ENCODE measurements at regions not wholly inside any gene's neighbourhood (a gene's known extent, or its start where the extent isn't known, plus 50 kb on each side); places are given as distances from the start of the nearest gene placed in this dataset.

DNA sequence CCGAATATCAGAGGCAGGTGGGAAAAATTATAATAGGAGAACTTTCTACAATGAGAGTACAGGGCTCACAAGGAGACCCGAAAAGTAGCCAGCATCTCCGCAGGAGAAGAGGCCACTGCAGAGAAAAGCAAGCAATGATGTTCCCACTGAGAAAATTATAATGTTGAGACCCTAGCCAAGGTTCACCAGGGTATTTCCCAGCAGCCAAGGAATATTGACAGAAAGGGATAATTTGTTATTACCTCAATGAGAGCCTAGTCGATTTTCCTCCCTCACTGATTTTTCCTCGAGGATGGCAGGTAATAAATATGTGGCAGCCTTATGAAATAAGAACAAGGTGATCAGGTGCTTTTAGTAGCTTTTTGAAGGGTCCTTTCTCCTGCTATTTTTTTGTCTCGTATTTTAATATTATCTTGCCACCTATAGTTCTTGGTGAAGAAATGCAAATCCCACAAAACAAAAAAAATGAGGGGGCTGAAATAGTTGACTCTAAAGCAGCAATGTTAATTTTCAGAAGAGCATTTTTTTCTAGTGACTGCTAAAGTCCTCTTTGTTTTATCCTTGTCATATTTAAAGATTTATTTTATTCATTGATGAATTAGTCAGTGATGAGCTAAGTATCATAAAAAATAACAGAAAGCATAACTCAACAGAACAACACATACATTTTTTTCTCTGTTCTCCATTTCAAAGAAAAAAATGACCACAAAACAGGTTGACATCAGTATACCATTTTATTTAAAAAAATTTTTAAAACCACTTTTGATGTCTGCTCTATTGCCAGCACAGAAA, 215.4 kb downstream of the KCNE4 start (continued):
- TF ChIP-seq, protein P1, sequence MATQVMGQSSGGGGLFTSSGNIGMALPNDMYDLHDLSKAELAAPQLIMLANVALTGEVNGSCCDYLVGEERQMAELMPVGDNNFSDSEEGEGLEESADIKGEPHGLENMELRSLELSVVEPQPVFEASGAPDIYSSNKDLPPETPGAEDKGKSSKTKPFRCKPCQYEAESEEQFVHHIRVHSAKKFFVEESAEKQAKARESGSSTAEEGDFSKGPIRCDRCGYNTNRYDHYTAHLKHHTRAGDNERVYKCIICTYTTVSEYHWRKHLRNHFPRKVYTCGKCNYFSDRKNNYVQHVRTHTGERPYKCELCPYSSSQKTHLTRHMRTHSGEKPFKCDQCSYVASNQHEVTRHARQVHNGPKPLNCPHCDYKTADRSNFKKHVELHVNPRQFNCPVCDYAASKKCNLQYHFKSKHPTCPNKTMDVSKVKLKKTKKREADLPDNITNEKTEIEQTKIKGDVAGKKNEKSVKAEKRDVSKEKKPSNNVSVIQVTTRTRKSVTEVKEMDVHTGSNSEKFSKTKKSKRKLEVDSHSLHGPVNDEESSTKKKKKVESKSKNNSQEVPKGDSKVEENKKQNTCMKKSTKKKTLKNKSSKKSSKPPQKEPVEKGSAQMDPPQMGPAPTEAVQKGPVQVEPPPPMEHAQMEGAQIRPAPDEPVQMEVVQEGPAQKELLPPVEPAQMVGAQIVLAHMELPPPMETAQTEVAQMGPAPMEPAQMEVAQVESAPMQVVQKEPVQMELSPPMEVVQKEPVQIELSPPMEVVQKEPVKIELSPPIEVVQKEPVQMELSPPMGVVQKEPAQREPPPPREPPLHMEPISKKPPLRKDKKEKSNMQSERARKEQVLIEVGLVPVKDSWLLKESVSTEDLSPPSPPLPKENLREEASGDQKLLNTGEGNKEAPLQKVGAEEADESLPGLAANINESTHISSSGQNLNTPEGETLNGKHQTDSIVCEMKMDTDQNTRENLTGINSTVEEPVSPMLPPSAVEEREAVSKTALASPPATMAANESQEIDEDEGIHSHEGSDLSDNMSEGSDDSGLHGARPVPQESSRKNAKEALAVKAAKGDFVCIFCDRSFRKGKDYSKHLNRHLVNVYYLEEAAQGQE (IDR thresholded peaks at IDR 0.05; ENCODE audit: low read depth, low read length) = no peak
- TF ChIP-seq CHD2 (IDR thresholded peaks at IDR 0.05; ENCODE audit: low read length, partially characterized antibody) (no peak), RAD21 (IDR thresholded peaks at IDR 0.05; ENCODE audit: low read length) (no peak), FOXM1 (IDR thresholded peaks at IDR 0.05; ENCODE audit: low read depth) (no peak), TAF1 (IDR thresholded peaks at IDR 0.05; ENCODE audit: borderline replicate concordance, low read depth, low read length) (no peak), EP300 (IDR thresholded peaks at IDR 0.05; ENCODE audit: borderline replicate concordance in 1 of 2, low read depth in 1 of 2, low read length in 1 of 2) (peak in 1 of 2 experiments; percentile 71; a peak in 1 of 4 replicates), RFX5 (IDR thresholded peaks at IDR 0.05; ENCODE audit: low read length) (no peak)

DNA sequence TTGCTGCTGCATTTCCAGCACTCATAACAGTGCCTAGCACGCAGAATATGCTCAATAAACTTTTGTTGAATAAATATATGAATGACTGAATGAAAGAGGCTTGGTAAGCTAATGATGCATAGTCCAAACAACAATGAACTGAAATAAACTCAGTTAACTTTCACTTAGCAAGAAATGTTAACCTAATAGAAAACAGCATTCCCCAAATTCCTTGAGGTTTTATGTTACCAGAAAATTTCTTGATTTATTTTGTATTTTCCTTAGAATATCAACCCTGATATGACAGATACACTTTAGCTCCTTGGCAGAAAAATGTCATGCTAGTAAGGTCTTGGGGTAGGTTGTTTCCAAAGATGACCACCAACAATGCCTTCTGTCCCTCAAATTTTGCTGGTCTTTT, 217.4 kb downstream of the KCNE4 start:
- Histone ChIP-seq H3K36me3 (replicated peaks in 1 of 2; ENCODE audit: control insufficient read depth in 1 of 2, insufficient read depth in 2 of 2, low read length in 1 of 2) (no peaks in the 10 kb centered on the region), H3K79me2 (ENCODE audit: insufficient read depth) (no peaks in the 10 kb centered on the region), H3K4me3 (ENCODE audit: low read depth in 2 of 2, low read length in 1 of 2) (no peak overlapping the region), H3K9me2 (no peaks in the 10 kb centered on the region), H3F3A (replicated peaks; ENCODE audit: insufficient read depth) (peaks cover 11% of the 10 kb centered on the region), H3K4me2 (no peak overlapping the region), H3K4me1 (ENCODE audit: control insufficient read depth in 1 of 2, insufficient read depth in 2 of 2, low read depth in 1 of 2, low read length in 1 of 2) (no peaks in the 10 kb centered on the region; a peak in 1 of 4 replicates), H3K9ac (no peak overlapping the region), H3K27ac (ENCODE audit: low read depth in 2 of 2, low read length in 1 of 2) (no peak overlapping the region), H3K9me3 (no peaks in the 10 kb centered on the region), H2AFZ (ENCODE audit: low read depth) (no peak overlapping the region), H3K27me3 (ENCODE audit: insufficient read depth) (no peaks in the 10 kb centered on the region), H4K20me1 (ENCODE audit: insufficient read depth) (no peaks in the 10 kb centered on the region)
- DNase-seq = no peak
- ChIA-PET POLR2A (no interaction called here), CTCF (no interaction called here)
- no peak for TF ChIP-seq NFIC (IDR thresholded peaks at IDR 0.05; ENCODE audit: borderline replicate concordance)
- TF ChIP-seq EZH2phosphoT487 (IDR thresholded peaks at IDR 0.05; ENCODE audit: borderline replicate concordance, low read depth) = no peak
- no peak for TF ChIP-seq YY1 (IDR thresholded peaks at IDR 0.05; ENCODE audit: low read depth)
- TF ChIP-seq RAD21 (IDR thresholded peaks at IDR 0.05; ENCODE audit: low read length) = no peak
- TF ChIP-seq, protein P1 (IDR thresholded peaks at IDR 0.05; ENCODE audit: low read depth, low read length) = no peak
- TF ChIP-seq FOSL2 (IDR thresholded peaks at IDR 0.05; ENCODE audit: borderline replicate concordance, low read depth) = no peak
- 85% methylated on average over 1 of the region's 1 CpG for WGBS (ENCODE audit: low lambda C conversion rate)

Measured in SK-N-SH (cell line).